ENCODE measurements at regions not wholly inside any gene's neighbourhood (a gene's known extent, or its start where the extent isn't known, plus 50 kb on each side); places are given as distances from the start of the nearest gene placed in this dataset.

- no peak for DNase-seq (ENCODE audit: low read depth in 2 of 2)
Observed at GRCh38 chr11:30155428-30155827, 75.4 kb upstream of the FSHB start.

GRCh38 chr11:30159546-30159945 is 71.3 kb upstream of the FSHB start:
- DNase-seq (ENCODE audit: low read depth in 2 of 2) = no peak

- DNase-seq (ENCODE audit: low read depth in 2 of 2) = no peak
Observed at GRCh38 chr11:30165652-30166051, 65.2 kb upstream of the FSHB start.

- no peak for DNase-seq (ENCODE audit: low read depth in 2 of 2)
Observed at GRCh38 chr11:30171661-30172060, 59.2 kb upstream of the FSHB start.

- no peak for DNase-seq (ENCODE audit: low read depth in 2 of 2)
Observed at GRCh38 chr11:30172158-30172557, 58.7 kb upstream of the FSHB start.

- no peak for DNase-seq (ENCODE audit: low read depth in 2 of 2)
Observed at GRCh38 chr11:30172883-30173311, 57.9 kb upstream of the FSHB start.

- no peak for DNase-seq (ENCODE audit: low read depth in 2 of 2)
Observed at GRCh38 chr11:30174265-30175020, 56.4 kb upstream of the FSHB start.

Measured in fibroblast of skin of left biceps (primary cell).